Pancreas (tissue), 10 donors: ENCODE measurements at regions not wholly inside any gene's neighbourhood (a gene's known extent, or its start where the extent isn't known, plus 50 kb on each side); places are given as distances from the start of the nearest gene placed in this dataset.
A peak's percentile ranks its signal among the peaks of the same experiment; 100 is the strongest.

Experiments used
- ATAC-seq, 4 donors: fragments of 200-7000 bp; cut with Tn5 transposase; one replicate each; pipeline versions ENCODE4 v1.8.0 to v1.9.1; 2020; ENCODE audit warnings: mild to moderate bottlenecking in 4 of 4, moderate library complexity in 4 of 4
- DNase-seq, 6 donors: peaks; one replicate each; pipeline ENCODE4 v3.0.0-alpha.2; 2020
- FAIRE-seq: peaks from 2 replicates; lab custom pipeline; 2012; peaks lifted over from hg19 to GRCh38; lab: Jason Lieb, UNC
- H3K27ac ChIP-seq, 4 donors: fragments of 200-600 bp; sonication (generic); 1 replicate in 3 of 4; 2 replicates in 1 of 4; pipeline versions ENCODE4 v1.5.0 to v1.8.0; 2020
- H3K27me3 ChIP-seq, 4 donors: fragments of 200-600 bp; one replicate each; pipeline ENCODE4 v1.8.0; 2021
- H3K36me3 ChIP-seq, 3 donors: fragments of 200-600 bp; sonication (generic) in 1 of 3; one replicate each; pipeline versions ENCODE4 v1.5.0 to v1.8.0; 2020 to 2021
- H3K4me1 ChIP-seq, 3 donors: fragments of 200-600 bp; one replicate each; pipeline ENCODE4 v1.8.0; 2021
- H3K4me3 ChIP-seq, 4 donors: fragments of 200-600 bp; sonication (generic) in 2 of 4; one replicate each; pipeline versions ENCODE4 v1.5.0 to v1.8.0; 2020 to 2021
- H3K9me3 ChIP-seq, 4 donors: fragments of 200-600 bp; one replicate each; pipeline ENCODE4 v1.8.0; 2021
- WGBS, 2 donors: extraction: QIAGEN DNeasy Blood & Tissue Kit; methylation state at CpG; one replicate each; pipeline ENCODE4 v1.1.7; 2013; 5-methylcytosine and 5-hydroxymethylcytosine counted together
- intact Hi-C, 3 donors: fragments of 100-400 bp; cut with DNase I; formaldehyde crosslinking; loops; one replicate each; pipeline versions ENCODE4 v1.11.1 to v1.14.2; 2022
- TF ChIP-seq, protein P1 (sequence below), 4 donors: fragments of 200-600 bp; sonication (generic) in 3 of 4; IDR thresholded peaks; one replicate each; pipeline versions ENCODE4 v1.5.0 to v1.8.0; 2021; ENCODE audit warnings: antibody characterized with exemption in 4 of 4
- donor health status: healthy with polysubstance abuse.
- donor health status: DM: no; HTN: no; CAD: no; lungs with moderate emphysema.
- donor health status: DM: no; HTN: no; CAD: no.
- donor health status: control.
- donor health status: control.
- donor health status: Bipolar disorder and iron deficiency.
- donor health status: DM: yes; HTN: yes; CAD: no.
- donor health status: DM: no; HTN: no; CAD: no.
- donor health status: DM: no; HTN: no; CAD: no.
- donor health status: DM: yes; HTN: yes; CAD: no.

DNA sequence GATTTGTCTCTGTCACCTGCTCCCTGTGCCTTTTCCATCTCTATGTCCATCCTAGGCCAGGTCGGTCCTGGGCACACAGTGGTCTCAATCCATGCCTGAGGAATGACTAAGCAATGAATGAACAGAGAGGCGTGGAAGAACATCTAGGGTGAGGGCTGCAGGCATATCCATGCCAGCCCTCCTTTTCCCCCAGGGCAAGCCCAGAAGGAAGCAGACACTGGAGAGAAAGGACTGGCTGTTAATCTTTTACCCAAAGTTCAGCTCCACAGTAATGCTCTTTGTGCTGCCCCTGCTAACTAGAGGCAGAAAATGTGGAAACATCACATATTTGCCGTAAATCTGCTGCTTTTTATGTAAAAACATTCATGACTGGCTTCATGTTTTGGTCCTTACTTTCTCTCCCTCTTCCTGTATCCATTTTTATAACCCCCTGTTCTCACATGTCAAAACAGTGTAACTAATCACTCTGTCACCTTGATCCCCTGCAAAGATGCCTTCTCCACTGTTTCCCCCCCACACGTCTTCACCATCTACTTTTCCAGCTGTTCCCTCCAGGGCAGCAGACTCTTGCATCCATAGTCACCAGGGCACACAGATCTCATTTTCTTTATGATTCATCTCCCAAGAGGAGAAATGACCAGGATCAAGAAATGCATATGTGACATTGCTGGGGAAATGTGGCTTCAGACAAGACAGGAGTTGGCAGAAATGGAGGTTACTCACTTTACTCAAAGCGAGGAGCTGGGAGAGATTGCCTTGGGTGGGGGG, 166.4 kb upstream of the PROX1 start:
- no peaks in the 10 kb centered on the region for H3K27me3 ChIP-seq
- no peak overlapping the region for H3K4me3 ChIP-seq
- 69 to 72% methylated on average over 5 of the region's 5 CpGs for WGBS, 2 donors
- TF ChIP-seq, protein P1, sequence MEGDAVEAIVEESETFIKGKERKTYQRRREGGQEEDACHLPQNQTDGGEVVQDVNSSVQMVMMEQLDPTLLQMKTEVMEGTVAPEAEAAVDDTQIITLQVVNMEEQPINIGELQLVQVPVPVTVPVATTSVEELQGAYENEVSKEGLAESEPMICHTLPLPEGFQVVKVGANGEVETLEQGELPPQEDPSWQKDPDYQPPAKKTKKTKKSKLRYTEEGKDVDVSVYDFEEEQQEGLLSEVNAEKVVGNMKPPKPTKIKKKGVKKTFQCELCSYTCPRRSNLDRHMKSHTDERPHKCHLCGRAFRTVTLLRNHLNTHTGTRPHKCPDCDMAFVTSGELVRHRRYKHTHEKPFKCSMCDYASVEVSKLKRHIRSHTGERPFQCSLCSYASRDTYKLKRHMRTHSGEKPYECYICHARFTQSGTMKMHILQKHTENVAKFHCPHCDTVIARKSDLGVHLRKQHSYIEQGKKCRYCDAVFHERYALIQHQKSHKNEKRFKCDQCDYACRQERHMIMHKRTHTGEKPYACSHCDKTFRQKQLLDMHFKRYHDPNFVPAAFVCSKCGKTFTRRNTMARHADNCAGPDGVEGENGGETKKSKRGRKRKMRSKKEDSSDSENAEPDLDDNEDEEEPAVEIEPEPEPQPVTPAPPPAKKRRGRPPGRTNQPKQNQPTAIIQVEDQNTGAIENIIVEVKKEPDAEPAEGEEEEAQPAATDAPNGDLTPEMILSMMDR (IDR thresholded peaks at IDR 0.05), result no peak
- H3K36me3 ChIP-seq, result no peaks in the 10 kb centered on the region
- FAIRE-seq (no peak), DNase-seq (no peak), ATAC-seq (peak in 2 of 4 donors; percentile 41 to 63)
- no peaks in the 10 kb centered on the region for H3K9me3 ChIP-seq
- no peaks in the 10 kb centered on the region for H3K4me1 ChIP-seq
- no peak overlapping the region for H3K27ac ChIP-seq
- intact Hi-C loops, result no loop called here

DNA sequence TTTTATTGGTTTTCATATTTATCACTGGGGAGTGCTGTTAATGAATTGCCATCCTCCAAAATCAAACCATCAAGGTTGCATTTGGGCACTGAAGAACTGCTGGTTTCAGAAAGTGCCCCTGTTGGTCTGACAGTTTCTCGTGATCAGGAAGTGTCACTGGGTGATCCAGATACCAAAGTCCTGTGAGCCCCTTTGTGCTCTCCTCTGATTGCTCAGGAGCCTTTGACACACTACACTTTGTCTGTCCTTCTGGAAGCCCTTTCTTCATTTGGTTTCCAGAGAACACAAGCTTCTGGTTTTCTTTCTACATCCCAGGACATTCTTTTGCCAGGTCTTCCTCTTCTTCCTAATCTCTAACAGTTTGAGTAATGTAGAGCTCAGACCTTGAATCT, 165.8 kb upstream of the PROX1 start:
- Histone ChIP-seq H3K4me1 (no peaks in the 10 kb centered on the region), H3K27ac (no peak overlapping the region), H3K9me3 (no peaks in the 10 kb centered on the region), H3K36me3 (no peaks in the 10 kb centered on the region), H3K27me3 (no peaks in the 10 kb centered on the region), H3K4me3 (no peak overlapping the region)
- WGBS, 2 donors, result 0% methylated on average over 1 of the region's 1 CpG
- intact Hi-C loops, result no loop called here
- DNase-seq (no peak), ATAC-seq (no peak), FAIRE-seq (no peak)
- TF ChIP-seq, protein P1 (IDR thresholded peaks at IDR 0.05), result no peak

GRCh38 chr1:213826891-213827290, 160.9 kb upstream of the PROX1 start:
- Histone ChIP-seq H3K9me3 (no peaks in the 10 kb centered on the region), H3K27ac (no peak overlapping the region), H3K4me3 (no peak overlapping the region), H3K36me3 (no peaks in the 10 kb centered on the region), H3K4me1 (no peaks in the 10 kb centered on the region), H3K27me3 (no peaks in the 10 kb centered on the region)
- no peak for FAIRE-seq
- WGBS, 2 donors, result 91 to 92% methylated on average over 4 of the region's 4 CpGs
- ATAC-seq, result no peak
- TF ChIP-seq, protein P1 (IDR thresholded peaks at IDR 0.05), result no peak
- DNase-seq, result no peak
- intact Hi-C loops, result no loop called here

DNA sequence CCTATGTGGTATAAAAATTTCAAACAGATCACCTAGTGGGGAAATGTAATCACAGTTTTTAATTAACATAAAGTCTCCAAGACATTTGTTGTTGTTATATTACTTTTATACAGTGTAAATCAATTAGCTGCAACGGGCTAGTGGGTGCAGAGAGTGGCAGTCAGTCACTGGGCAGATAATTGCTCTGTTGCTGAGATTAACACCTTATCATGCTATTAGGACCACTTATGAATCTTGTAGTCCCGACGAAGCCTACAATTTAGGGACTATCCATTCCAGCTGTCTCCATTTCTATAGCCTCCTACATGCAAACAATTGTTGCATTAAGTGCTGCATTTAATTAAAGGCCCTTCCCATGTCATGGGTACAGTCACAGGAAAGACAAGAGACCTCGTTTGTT, 158.9 kb upstream of the PROX1 start:
- no peaks in the 10 kb centered on the region for H3K27me3 ChIP-seq
- DNase-seq, result no peak
- intact Hi-C loops, result no loop called here
- H3K27ac ChIP-seq, result no peak overlapping the region
- 61 to 74% methylated on average over 4 of the region's 4 CpGs for WGBS, 2 donors
- FAIRE-seq, result no peak
- H3K9me3 ChIP-seq, result no peaks in the 10 kb centered on the region
- no peak overlapping the region for H3K4me3 ChIP-seq
- no peaks in the 10 kb centered on the region for H3K4me1 ChIP-seq
- no peaks in the 10 kb centered on the region for H3K36me3 ChIP-seq
- no peak for ATAC-seq
- TF ChIP-seq, protein P1 (IDR thresholded peaks at IDR 0.05), result no peak

DNA sequence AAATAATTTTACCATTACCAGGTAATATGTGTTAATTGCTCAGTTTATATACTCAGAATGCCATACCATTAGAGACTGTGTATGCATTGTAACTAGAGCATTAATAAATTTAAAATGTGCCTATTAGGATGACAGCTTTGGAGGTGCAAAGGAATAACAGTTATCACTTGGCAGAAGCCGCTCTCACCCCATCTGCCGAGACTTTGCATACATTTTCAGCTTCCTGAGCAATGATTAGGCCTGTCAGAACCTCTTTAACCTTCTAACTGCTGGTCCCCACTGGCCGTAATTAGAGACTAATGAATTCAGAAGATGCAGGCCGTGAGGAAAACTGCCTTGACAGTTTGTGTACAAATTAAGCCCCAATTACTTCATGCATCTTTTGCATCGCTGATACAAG, 158.0 kb upstream of the PROX1 start:
- TF ChIP-seq, protein P1 (IDR thresholded peaks at IDR 0.05), result no peak
- Histone ChIP-seq H3K36me3 (no peaks in the 10 kb centered on the region), H3K4me3 (no peak overlapping the region), H3K27me3 (no peaks in the 10 kb centered on the region), H3K27ac (no peak overlapping the region), H3K4me1 (no peaks in the 10 kb centered on the region), H3K9me3 (no peaks in the 10 kb centered on the region)
- intact Hi-C loops, result no loop called here
- DNase-seq (no peak), FAIRE-seq (no peak), ATAC-seq (no peak)
- 79 to 83% methylated on average over 5 of the region's 5 CpGs for WGBS, 2 donors
